ENCODE measurements at regions not wholly inside any gene's neighbourhood (a gene's known extent, or its start where the extent isn't known, plus 50 kb on each side); places are given as distances from the start of the nearest gene placed in this dataset.

DNA sequence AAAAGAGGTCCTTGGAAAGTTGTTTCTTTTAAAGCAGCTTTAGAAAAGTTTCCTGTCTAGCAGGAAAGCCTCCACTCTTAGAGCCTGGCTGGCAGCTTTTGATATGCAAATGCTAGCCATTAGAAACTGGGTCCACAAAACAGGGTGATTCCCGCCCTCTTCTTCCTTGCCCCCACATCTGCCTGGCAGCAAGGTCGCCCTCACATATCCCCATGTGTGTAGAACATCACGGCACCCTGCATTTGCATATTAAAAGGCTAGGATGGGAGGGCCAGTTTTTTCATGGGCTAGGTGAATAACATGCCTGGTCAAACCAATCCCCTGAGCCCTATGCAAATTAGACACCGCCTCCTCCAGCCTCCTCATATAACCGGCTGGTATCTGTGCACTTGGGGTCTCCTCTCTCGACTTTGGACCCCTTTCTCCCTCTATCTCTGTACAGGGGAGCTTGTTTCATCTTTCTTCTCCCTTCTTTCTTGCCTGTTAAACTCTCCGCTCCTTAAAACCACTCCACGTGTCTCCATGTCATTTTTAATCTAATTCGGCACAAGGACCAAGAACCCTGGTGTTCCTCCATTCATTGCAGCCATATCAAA, 426.8 kb upstream of the CTNND2 start (continued):
- TF ChIP-seq, protein P1, sequence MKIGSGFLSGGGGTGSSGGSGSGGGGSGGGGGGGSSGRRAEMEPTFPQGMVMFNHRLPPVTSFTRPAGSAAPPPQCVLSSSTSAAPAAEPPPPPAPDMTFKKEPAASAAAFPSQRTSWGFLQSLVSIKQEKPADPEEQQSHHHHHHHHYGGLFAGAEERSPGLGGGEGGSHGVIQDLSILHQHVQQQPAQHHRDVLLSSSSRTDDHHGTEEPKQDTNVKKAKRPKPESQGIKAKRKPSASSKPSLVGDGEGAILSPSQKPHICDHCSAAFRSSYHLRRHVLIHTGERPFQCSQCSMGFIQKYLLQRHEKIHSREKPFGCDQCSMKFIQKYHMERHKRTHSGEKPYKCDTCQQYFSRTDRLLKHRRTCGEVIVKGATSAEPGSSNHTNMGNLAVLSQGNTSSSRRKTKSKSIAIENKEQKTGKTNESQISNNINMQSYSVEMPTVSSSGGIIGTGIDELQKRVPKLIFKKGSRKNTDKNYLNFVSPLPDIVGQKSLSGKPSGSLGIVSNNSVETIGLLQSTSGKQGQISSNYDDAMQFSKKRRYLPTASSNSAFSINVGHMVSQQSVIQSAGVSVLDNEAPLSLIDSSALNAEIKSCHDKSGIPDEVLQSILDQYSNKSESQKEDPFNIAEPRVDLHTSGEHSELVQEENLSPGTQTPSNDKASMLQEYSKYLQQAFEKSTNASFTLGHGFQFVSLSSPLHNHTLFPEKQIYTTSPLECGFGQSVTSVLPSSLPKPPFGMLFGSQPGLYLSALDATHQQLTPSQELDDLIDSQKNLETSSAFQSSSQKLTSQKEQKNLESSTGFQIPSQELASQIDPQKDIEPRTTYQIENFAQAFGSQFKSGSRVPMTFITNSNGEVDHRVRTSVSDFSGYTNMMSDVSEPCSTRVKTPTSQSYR (CRISPR knock-in tag; IDR thresholded peaks at IDR 0.05): no peak
- TF ChIP-seq NR3C1 (CRISPR knock-in tag; conservative IDR thresholded peaks at IDR 0.05; ENCODE audit: low read depth): no peak
- TF ChIP-seq EMX1 (CRISPR knock-in tag; IDR thresholded peaks at IDR 0.05): no peak
- no peak for TF ChIP-seq PRRX2 (CRISPR knock-in tag; IDR thresholded peaks at IDR 0.05)
- no peak for TF ChIP-seq GABPB1 (CRISPR knock-in tag; IDR thresholded peaks at IDR 0.05)
- TF ChIP-seq ZNF396 (CRISPR knock-in tag; IDR thresholded peaks at IDR 0.05; ENCODE audit: borderline replicate concordance): no peak
- TF ChIP-seq ATF1 (CRISPR knock-in tag; IDR thresholded peaks at IDR 0.05): no peak
- no peak for TF ChIP-seq ZBTB21 (CRISPR knock-in tag; IDR thresholded peaks at IDR 0.05; ENCODE audit: borderline replicate concordance)
- no peak for TF ChIP-seq FOXK1 (CRISPR knock-in tag; IDR thresholded peaks at IDR 0.05)
- no peak for TF ChIP-seq ZNF671 (CRISPR knock-in tag; IDR thresholded peaks at IDR 0.05)
- no peak for TF ChIP-seq TCF7 (CRISPR knock-in tag; IDR thresholded peaks at IDR 0.05; ENCODE audit: low read depth)
- TF ChIP-seq, protein P2, sequence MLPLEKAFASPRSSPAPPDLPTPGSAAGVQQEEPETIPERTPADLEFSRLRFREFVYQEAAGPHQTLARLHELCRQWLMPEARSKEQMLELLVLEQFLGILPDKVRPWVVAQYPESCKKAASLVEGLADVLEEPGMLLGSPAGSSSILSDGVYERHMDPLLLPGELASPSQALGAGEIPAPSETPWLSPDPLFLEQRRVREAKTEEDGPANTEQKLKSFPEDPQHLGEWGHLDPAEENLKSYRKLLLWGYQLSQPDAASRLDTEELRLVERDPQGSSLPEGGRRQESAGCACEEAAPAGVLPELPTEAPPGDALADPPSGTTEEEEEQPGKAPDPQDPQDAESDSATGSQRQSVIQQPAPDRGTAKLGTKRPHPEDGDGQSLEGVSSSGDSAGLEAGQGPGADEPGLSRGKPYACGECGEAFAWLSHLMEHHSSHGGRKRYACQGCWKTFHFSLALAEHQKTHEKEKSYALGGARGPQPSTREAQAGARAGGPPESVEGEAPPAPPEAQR (CRISPR knock-in tag; IDR thresholded peaks at IDR 0.05): no peak
- TF ChIP-seq JAZF1 (CRISPR knock-in tag; IDR thresholded peaks at IDR 0.05): no peak
- TF ChIP-seq, protein P3, sequence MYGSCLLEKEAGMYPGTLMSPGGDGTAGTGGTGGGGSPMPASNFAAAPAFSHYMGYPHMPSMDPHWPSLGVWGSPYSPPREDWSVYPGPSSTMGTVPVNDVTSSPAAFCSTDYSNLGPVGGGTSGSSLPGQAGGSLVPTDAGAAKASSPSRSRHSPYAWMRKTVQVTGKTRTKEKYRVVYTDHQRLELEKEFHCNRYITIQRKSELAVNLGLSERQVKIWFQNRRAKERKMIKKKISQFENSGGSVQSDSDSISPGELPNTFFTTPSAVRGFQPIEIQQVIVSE (CRISPR knock-in tag; IDR thresholded peaks at IDR 0.05; ENCODE audit: borderline replicate concordance): no peak
- TF ChIP-seq, protein P4, sequence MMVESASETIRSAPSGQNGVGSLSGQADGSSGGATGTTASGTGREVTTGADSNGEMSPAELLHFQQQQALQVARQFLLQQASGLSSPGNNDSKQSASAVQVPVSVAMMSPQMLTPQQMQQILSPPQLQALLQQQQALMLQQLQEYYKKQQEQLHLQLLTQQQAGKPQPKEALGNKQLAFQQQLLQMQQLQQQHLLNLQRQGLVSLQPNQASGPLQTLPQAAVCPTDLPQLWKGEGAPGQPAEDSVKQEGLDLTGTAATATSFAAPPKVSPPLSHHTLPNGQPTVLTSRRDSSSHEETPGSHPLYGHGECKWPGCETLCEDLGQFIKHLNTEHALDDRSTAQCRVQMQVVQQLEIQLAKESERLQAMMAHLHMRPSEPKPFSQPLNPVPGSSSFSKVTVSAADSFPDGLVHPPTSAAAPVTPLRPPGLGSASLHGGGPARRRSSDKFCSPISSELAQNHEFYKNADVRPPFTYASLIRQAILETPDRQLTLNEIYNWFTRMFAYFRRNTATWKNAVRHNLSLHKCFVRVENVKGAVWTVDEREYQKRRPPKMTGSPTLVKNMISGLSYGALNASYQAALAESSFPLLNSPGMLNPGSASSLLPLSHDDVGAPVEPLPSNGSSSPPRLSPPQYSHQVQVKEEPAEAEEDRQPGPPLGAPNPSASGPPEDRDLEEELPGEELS (CRISPR knock-in tag; IDR thresholded peaks at IDR 0.05): peak; percentile 77; the same call in 1 of the 2 replicates
- TF ChIP-seq, protein P5, sequence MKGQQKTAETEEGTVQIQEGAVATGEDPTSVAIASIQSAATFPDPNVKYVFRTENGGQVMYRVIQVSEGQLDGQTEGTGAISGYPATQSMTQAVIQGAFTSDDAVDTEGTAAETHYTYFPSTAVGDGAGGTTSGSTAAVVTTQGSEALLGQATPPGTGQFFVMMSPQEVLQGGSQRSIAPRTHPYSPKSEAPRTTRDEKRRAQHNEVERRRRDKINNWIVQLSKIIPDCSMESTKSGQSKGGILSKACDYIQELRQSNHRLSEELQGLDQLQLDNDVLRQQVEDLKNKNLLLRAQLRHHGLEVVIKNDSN (CRISPR knock-in tag; IDR thresholded peaks at IDR 0.05): no peak
- no peak for TF ChIP-seq NR1H2 (CRISPR knock-in tag; IDR thresholded peaks at IDR 0.05)
- no peak for TF ChIP-seq CREM (CRISPR knock-in tag; IDR thresholded peaks at IDR 0.05)
- TF ChIP-seq, protein P6, sequence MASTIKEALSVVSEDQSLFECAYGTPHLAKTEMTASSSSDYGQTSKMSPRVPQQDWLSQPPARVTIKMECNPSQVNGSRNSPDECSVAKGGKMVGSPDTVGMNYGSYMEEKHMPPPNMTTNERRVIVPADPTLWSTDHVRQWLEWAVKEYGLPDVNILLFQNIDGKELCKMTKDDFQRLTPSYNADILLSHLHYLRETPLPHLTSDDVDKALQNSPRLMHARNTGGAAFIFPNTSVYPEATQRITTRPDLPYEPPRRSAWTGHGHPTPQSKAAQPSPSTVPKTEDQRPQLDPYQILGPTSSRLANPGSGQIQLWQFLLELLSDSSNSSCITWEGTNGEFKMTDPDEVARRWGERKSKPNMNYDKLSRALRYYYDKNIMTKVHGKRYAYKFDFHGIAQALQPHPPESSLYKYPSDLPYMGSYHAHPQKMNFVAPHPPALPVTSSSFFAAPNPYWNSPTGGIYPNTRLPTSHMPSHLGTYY (CRISPR knock-in tag; IDR thresholded peaks at IDR 0.05): no peak
- TF ChIP-seq, protein P7, sequence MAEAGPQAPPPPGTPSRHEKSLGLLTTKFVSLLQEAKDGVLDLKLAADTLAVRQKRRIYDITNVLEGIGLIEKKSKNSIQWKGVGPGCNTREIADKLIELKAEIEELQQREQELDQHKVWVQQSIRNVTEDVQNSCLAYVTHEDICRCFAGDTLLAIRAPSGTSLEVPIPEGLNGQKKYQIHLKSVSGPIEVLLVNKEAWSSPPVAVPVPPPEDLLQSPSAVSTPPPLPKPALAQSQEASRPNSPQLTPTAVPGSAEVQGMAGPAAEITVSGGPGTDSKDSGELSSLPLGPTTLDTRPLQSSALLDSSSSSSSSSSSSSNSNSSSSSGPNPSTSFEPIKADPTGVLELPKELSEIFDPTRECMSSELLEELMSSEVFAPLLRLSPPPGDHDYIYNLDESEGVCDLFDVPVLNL (CRISPR knock-in tag; IDR thresholded peaks at IDR 0.05; ENCODE audit: borderline replicate concordance, low read depth): no peak
- TF ChIP-seq NFATC4 (CRISPR knock-in tag; IDR thresholded peaks at IDR 0.05): no peak
- no peak for TF ChIP-seq NR2C2 (CRISPR knock-in tag; IDR thresholded peaks at IDR 0.05)
- TF ChIP-seq RORB (CRISPR knock-in tag; IDR thresholded peaks at IDR 0.05): no peak
- TF ChIP-seq, protein P8, sequence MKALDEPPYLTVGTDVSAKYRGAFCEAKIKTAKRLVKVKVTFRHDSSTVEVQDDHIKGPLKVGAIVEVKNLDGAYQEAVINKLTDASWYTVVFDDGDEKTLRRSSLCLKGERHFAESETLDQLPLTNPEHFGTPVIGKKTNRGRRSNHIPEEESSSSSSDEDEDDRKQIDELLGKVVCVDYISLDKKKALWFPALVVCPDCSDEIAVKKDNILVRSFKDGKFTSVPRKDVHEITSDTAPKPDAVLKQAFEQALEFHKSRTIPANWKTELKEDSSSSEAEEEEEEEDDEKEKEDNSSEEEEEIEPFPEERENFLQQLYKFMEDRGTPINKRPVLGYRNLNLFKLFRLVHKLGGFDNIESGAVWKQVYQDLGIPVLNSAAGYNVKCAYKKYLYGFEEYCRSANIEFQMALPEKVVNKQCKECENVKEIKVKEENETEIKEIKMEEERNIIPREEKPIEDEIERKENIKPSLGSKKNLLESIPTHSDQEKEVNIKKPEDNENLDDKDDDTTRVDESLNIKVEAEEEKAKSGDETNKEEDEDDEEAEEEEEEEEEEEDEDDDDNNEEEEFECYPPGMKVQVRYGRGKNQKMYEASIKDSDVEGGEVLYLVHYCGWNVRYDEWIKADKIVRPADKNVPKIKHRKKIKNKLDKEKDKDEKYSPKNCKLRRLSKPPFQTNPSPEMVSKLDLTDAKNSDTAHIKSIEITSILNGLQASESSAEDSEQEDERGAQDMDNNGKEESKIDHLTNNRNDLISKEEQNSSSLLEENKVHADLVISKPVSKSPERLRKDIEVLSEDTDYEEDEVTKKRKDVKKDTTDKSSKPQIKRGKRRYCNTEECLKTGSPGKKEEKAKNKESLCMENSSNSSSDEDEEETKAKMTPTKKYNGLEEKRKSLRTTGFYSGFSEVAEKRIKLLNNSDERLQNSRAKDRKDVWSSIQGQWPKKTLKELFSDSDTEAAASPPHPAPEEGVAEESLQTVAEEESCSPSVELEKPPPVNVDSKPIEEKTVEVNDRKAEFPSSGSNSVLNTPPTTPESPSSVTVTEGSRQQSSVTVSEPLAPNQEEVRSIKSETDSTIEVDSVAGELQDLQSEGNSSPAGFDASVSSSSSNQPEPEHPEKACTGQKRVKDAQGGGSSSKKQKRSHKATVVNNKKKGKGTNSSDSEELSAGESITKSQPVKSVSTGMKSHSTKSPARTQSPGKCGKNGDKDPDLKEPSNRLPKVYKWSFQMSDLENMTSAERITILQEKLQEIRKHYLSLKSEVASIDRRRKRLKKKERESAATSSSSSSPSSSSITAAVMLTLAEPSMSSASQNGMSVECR (CRISPR knock-in tag; IDR thresholded peaks at IDR 0.05; ENCODE audit: borderline replicate concordance): no peak
- no peak for TF ChIP-seq OVOL2 (CRISPR knock-in tag; IDR thresholded peaks at IDR 0.05; ENCODE audit: borderline replicate concordance)

Measured in WTC11 (cell line).